Hematopoietic multipotent progenitor cell treated with erythropoietin and hydrocortisone succinate and interleukin-3 and kit ligand, for 6 days (in vitro differentiated cells): ENCODE measurements at regions not wholly inside any gene's neighbourhood (a gene's known extent, or its start where the extent isn't known, plus 50 kb on each side); places are given as distances from the start of the nearest gene placed in this dataset.
"Not testable (repeated sequence)": the region's sequence is repeated elsewhere in the genome, so short reads cannot be mapped to it uniquely, and the experiment has no call there.

Experiments
- DNase-seq: peaks from one replicate; pipeline ENCODE4 v3.0.0-alpha.2; 2015

- no peak for DNase-seq
These were observed 445.6 kb downstream of the FAT4 start for GRCh38 chr4:125760201-125760819.

GRCh38 chr4:125760956-125761355, 446.2 kb downstream of the FAT4 start:
- no peak for DNase-seq

DNA sequence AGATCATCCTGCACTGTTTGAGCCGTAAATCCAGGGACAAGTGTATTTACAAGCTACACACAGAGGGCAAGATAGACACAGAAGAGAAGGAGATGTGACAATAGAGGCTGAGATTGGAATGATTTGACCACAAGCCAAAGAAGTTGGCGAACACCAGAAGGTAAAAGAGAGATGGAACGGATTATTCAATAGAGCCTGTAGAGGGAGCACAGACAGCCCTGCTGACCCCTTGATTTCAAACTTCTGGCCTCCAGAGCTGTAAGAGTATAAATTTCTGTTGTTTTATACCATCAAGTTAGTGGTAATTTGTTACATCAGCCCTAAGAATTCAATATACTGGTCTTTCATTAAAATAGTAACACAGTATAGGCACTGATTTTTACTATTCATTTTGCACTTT, 447.8 kb downstream of the FAT4 start:
- no peak for DNase-seq

DNA sequence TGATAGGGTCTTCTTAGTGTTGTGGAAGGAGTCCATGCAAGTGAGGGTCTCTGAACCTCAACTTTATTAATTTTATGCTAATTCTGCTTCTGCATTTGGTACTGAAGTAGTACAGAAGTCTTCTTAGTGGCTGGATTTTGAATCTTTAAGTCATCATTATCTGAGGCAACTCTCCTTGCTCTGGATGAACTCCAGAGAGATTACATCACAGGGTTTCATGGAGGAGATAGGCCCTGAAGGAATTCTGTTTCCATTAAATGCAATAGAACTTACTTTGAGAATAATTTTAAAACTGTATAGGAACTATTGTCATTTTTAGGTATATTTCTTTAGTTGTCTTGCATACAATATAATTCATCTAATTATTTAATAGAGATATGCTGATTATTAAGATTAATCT, 451.2 kb downstream of the FAT4 start:
- no peak for DNase-seq

DNA sequence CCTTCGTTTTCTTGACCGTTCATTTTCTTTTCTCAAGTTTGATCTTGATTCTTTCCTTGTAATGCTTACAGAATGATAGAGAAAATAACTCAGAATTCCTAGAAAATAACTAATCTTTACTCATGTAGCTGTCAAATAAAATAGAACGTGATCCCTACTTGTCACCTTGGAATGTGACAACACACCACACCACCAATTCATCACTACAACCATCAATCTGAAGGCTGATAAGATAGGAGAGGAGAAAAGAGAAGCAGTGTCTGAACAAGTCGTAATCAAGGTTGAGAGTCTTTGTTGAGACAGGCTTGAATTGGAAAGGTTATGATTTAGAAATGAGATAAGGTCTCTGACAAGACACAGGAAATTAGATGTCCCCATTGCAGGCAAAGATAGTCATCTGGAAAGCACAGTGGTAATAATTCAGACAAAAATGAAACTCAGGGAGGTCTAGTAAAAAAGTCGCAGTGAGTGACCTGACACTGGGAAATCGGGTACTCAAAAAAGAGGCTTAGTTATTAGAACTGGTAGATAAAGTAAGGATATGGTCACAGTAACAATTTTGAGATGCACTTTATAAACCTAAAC, 456.2 kb downstream of the FAT4 start:
- no peak for DNase-seq

DNA sequence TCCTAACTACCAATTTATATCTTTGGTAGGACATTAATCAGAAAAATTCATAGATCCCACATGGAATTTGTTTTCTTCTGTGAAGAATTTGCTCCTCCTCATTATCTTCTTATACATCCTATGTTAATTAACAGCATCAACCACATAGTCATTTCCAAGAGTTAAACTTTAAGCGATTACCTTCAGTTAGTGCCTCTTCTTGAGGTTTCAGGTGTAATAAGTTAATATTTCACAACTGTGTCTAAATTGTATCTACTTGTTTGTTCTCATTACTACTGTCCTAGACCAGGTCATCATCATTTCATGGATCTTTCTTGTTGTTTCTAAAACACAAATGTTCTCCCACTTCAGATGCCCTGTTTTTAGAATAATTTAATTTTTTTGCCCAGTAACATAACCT, 457.9 kb downstream of the FAT4 start:
- no peak for DNase-seq

- no peak for DNase-seq
These were observed 458.7 kb downstream of the FAT4 start for GRCh38 chr4:125773502-125773901.

DNA sequence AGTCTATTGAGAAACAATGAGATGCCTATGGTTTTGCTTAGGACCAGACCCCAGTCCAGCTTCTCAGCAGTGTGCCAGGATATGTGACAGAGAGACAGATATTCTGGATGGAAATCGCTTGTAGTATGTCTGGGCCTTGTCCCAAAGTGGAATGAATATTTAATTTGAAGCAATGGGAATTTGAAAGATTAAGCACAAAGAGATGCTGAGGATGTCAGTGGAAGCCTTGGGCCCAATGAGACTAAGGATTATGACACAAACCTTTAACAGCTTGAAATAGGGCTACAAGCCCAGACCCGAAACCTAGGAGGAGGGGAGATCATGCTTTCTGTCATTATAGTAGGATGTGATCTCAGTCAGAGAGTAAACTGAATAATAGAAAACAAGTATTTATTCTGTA, 459.2 kb downstream of the FAT4 start:
- no peak for DNase-seq

DNA sequence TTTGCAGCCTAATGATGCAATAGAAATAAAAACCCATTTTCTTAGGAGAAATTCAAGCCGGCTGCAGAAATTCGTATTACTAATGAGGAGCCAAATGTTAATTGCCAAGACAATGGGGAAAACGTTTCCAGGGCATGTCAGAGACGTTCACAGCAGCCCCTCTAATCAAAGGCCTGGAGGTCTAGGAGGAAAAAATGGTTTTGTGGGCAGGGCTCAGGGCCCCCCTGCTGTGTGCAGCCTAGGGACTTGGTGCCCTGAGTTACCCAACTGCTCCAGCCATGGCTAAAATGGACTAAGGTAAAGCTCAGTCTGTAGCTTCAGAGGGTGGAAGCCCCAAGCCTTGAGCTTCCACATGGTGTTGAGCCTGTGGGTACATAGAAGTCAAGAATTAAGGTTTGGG, 461.4 kb downstream of the FAT4 start:
- no peak for DNase-seq

DNA sequence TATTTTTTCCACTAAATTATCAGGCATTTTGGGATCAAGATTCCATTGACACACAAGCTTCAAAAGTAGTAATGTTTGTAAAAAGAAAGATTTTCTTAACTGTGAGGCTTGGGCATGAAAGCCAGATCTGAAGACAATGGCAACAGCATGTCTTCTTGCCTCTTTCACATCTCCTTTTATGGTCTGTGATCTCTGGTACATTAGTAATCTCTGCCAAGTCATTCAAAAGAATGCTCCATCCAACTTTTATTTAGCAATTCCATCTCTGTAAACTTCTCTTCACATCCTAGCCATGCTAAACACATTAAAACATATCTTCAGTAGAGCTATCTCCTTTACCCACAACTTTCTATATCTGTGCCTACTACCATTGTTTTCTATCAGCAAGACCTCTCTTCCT, 465.4 kb downstream of the FAT4 start:
- DNase-seq, result no peak

- DNase-seq, result no peak
These were observed 466.0 kb downstream of the FAT4 start for GRCh38 chr4:125780747-125781146.

GRCh38 chr4:125781651-125782050, 466.9 kb downstream of the FAT4 start:
- no peak for DNase-seq

GRCh38 chr4:125784741-125785140, 470.0 kb downstream of the FAT4 start:
- DNase-seq, result no peak

- no peak for DNase-seq
These were observed 473.0 kb downstream of the FAT4 start for GRCh38 chr4:125787707-125788106.

DNA sequence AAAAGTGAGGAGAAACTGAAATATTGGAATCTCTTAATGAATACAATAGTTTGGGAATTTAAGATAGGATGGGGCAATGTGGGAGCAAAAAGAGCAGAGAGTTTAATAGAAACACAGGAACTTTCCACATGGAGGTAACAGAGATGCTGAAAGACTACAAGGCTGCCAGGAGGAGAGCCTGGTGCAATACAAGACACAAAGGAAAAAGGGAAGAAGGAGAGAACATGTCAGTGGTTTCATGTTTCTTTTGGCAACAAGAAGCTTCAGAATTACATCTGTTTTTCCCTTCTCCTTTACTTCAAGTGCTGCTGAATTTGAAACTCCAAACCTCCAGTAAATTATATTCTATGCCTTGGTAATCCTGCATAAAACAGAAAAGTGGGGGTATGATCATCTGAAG, 474.3 kb downstream of the FAT4 start:
- no peak for DNase-seq

DNA sequence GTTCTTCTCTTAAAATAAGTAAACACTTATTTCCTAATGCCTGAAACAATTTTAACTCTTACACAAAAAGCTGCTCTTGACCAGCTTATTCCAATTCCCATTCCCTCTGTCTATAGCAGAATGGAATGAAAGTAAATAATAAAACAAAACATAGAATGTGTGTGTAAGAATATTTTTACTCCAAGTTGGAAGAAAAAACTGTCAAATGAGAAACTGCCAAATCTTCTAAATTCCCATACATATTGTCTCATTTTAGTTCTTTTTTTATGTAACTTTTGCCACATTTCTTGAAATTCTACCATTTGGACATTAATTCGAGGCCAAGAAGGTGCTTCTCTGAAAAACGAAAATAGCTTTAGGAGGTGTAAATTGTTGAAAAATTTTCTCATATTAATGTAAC, 477.1 kb downstream of the FAT4 start:
- no peak for DNase-seq

DNA sequence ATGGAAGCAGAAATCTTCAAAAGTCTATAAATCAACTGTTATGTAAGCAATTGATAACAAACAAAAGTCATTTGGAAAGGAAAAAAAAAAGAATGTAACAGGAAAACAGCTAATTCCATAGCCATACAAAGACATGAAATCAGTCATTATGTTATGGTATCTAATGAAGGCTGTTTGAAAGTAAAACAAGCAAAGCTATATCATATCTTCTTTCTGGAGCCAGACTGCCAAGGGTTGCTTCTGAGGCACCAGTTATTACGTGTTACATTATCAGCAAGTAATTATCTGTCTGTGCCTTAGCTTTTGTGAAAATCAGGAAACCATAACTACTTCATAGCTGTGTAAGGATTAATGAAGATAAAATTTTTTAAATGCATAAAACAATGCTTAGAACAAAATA, 480.2 kb downstream of the FAT4 start:
- no peak for DNase-seq

DNA sequence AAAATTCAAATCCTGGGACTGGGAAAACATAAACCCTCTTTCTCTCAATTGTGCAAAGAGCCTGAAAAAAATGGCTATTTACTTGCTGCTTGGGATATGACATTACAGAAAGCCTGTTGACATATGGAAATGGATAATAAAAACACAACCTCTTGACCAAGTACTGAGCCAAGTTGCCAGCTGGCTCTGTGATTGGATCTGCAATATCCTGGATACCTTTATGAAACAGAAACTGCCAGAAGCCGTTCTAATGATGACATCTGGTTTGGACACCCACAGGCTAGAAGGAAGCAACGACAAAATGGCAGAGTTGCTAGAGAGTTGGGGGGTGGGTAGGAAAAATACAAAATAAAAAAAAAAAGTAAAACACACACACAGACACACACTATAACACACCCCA, 481.4 kb downstream of the FAT4 start:
- no peak for DNase-seq

DNA sequence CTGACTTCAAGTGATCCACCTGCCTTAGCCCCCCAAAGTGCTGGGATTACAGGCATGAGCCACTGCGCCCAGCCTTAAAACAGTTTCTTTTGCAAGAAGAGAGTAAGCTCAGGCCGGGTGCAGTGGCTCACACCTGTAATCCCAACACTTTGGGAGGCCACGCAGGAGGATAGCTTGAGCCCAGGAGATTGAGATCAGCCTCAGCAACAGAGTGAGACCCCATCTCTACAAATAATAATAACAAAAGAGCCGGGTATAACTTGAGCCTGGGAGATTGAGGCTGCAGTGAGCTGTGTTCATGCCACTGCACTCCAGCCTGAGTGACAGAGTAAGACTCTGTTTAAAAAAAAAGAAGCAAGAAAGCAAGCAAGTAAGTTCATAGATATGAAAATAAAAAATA, 482.9 kb downstream of the FAT4 start:
- DNase-seq, result not testable (repeated sequence)

- no peak for DNase-seq
These were observed 486.6 kb downstream of the FAT4 start for GRCh38 chr4:125801373-125801772.

- DNase-seq, result no peak
These were observed 487.2 kb downstream of the FAT4 start for GRCh38 chr4:125801924-125802323.

DNA sequence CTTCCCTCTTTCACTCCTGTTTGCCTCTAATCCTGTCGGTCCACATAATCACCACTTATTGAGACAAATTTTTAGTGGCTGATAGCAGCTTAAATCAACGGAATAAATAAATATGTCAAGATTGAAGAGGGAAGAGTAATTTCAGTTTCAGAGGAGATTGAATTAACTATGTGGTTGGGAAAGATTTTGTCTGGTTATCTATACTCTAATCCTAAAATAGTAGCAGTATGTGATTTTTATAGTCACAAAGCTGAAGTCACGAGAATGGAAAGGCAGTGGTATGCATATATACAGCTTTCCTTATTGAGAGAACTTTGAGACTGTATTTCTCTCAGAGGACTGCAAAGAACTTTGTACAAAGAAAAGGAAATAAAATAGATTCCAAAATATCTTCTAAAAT, 493.3 kb downstream of the FAT4 start:
- no peak for DNase-seq

DNA sequence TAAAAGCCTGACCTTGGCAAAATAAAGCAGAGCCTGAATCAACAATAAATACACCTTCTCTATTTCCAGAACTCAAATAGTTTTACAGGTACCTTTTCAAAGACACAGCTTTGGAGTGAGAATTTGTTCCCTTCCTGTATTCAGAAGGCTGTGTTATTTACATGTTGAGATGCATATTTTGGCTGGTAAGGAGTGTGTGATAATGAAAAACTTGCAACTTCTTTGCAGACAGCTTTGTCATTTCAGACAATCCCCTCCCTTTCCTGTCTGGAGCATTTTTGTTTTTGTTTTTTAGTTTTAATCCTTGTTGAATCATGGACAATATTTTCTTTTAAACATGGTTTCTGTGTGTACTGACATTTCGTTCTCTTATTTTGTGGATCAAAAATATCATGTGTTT, 493.8 kb downstream of the FAT4 start:
- DNase-seq, result no peak

DNA sequence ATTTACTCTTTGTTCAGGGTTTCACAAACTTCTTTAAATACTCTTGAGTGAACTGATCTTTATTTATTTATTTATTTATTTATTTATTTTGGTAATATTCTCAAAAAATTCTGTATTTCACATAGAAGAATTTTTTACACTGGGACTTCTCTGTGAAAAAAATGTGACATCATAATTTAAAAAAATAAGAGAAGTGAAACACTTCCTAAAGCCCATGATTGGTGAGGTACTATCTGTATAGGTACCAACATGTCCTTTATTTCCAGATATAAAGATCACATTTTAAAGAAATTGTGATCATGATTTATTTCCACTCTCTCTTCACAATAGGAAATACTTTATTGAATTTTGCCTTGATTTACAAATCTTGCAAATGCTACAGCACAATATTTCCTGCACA, 497.1 kb downstream of the FAT4 start:
- no peak for DNase-seq
